HG03139 (cell line): ENCODE measurements at regions not wholly inside any gene's neighbourhood (a gene's known extent, or its start where the extent isn't known, plus 50 kb on each side); places are given as distances from the start of the nearest gene placed in this dataset.
"Not testable (repeated sequence)": the region's sequence is repeated elsewhere in the genome, so short reads cannot be mapped to it uniquely, and the experiment has no call there.

Source experiments
- ATAC-seq: cut with Tn5 transposase; IDR thresholded peaks from one replicate; pipeline ENCODE4 v1.9.1; 2021; ENCODE audit not compliant: unreplicated experiment

- ATAC-seq = not testable (repeated sequence)
These were observed 266.6 kb downstream of the IRS1 start for GRCh38 chr2:226532976-226533375.

- ATAC-seq = no peak
These were observed 268.4 kb downstream of the IRS1 start for GRCh38 chr2:226531061-226531810.

GRCh38 chr2:226529556-226529955 is 270.1 kb downstream of the IRS1 start:
- no peak for ATAC-seq

- ATAC-seq = no peak
These were observed 272.9 kb downstream of the IRS1 start for GRCh38 chr2:226526716-226527115.

- ATAC-seq = no peak
These were observed 275.2 kb downstream of the IRS1 start for GRCh38 chr2:226524381-226524843.

- no peak for ATAC-seq
These were observed 278.9 kb downstream of the IRS1 start for GRCh38 chr2:226520723-226521122.

GRCh38 chr2:226515344-226516055 is 284.1 kb downstream of the IRS1 start:
- ATAC-seq = no peak

- ATAC-seq = no peak
These were observed 284.7 kb downstream of the IRS1 start for GRCh38 chr2:226514895-226515294.

GRCh38 chr2:226511311-226511710 is 288.3 kb downstream of the IRS1 start:
- no peak for ATAC-seq

GRCh38 chr2:226508683-226509082 is 290.9 kb downstream of the IRS1 start:
- no peak for ATAC-seq

- ATAC-seq = no peak
These were observed 291.6 kb downstream of the IRS1 start for GRCh38 chr2:226508005-226508404.

- no peak for ATAC-seq
These were observed 302.3 kb downstream of the IRS1 start for GRCh38 chr2:226497146-226497909.

GRCh38 chr2:226496273-226496550 is 303.4 kb downstream of the IRS1 start:
- ATAC-seq = no peak

GRCh38 chr2:226495466-226496272 is 304.0 kb downstream of the IRS1 start:
- ATAC-seq = no peak

- ATAC-seq = no peak
These were observed 308.5 kb downstream of the IRS1 start for GRCh38 chr2:226491112-226491511.

- no peak for ATAC-seq
These were observed 309.7 kb downstream of the IRS1 start for GRCh38 chr2:226489775-226490541.

- ATAC-seq = no peak
These were observed 311.6 kb downstream of the IRS1 start for GRCh38 chr2:226488034-226488433.

GRCh38 chr2:226487573-226487972 is 312.0 kb downstream of the IRS1 start:
- no peak for ATAC-seq

GRCh38 chr2:226483745-226484619 is 315.6 kb downstream of the IRS1 start:
- ATAC-seq = no peak
